ENCODE measurements at regions not wholly inside any gene's neighbourhood (a gene's known extent, or its start where the extent isn't known, plus 50 kb on each side); places are given as distances from the start of the nearest gene placed in this dataset.

GRCh38 chr13:18944501-18945068 lies 237.0 kb downstream of the TUBA3C start:
- no peak for TF ChIP-seq CTCF (IDR thresholded peaks at IDR 0.05)
- no peak overlapping the region for H3K27ac ChIP-seq (ENCODE audit: low read length)
- Mint-ChIP-seq H3K36me3 (no peaks in the 10 kb centered on the region), H3K4me3 (no peak overlapping the region), H3K27ac (no peak overlapping the region), H3K4me1 (no peaks in the 10 kb centered on the region), H3K9me3 (peaks cover 5 to 7% of the 10 kb centered on the region in 2 donors), H3K27me3 (ENCODE audit: low read depth in 2 of 2) (no peaks in the 10 kb centered on the region)
- no peak for ATAC-seq
- no peaks in the 10 kb centered on the region for H3K27me3 ChIP-seq (ENCODE audit: control insufficient read depth, insufficient read depth, low read length)
- no peak overlapping the region for H3K4me3 ChIP-seq (ENCODE audit: low read length)
- intact Hi-C loops (cut with micrococcal nuclease), result no loop called here
- no peaks in the 10 kb centered on the region for H3K36me3 ChIP-seq (ENCODE audit: control insufficient read depth, insufficient read depth, low read length)
- no peak for DNase-seq
- H3K9me3 ChIP-seq (ENCODE audit: control insufficient read depth, insufficient read depth, low read length), result no peaks in the 10 kb centered on the region
- no peaks in the 10 kb centered on the region for H3K4me1 ChIP-seq (ENCODE audit: control insufficient read depth, insufficient read depth, low read length)
- WGBS (ENCODE audit: insufficient coverage), result 87% methylated on average over 29 of the region's 29 CpGs

- no peak overlapping the region for H3K4me3 ChIP-seq (ENCODE audit: low read length)
- H3K4me1 ChIP-seq (ENCODE audit: control insufficient read depth, insufficient read depth, low read length), result no peaks in the 10 kb centered on the region
- H3K36me3 ChIP-seq (ENCODE audit: control insufficient read depth, insufficient read depth, low read length), result no peaks in the 10 kb centered on the region
- intact Hi-C loops (cut with micrococcal nuclease), result no loop called here
- H3K27ac Mint-ChIP-seq, result no peak overlapping the region
- WGBS (ENCODE audit: insufficient coverage), result 86% methylated on average over 47 of the region's 47 CpGs
- ATAC-seq, result no peak
- H3K27me3 ChIP-seq (ENCODE audit: control insufficient read depth, insufficient read depth, low read length), result no peaks in the 10 kb centered on the region
- H3K27me3 Mint-ChIP-seq (ENCODE audit: low read depth in 2 of 2), result no peaks in the 10 kb centered on the region
- H3K36me3 Mint-ChIP-seq, result no peaks in the 10 kb centered on the region
- no peaks in the 10 kb centered on the region for H3K9me3 ChIP-seq (ENCODE audit: control insufficient read depth, insufficient read depth, low read length)
- H3K27ac ChIP-seq (ENCODE audit: low read length), result no peak overlapping the region
- no peaks in the 10 kb centered on the region for H3K4me1 Mint-ChIP-seq
- no peak overlapping the region for H3K4me3 Mint-ChIP-seq
- DNase-seq, result no peak
- TF ChIP-seq CTCF (IDR thresholded peaks at IDR 0.05), result no peak
- peaks cover 7% of the 10 kb centered on the region in 2 donors for H3K9me3 Mint-ChIP-seq
Observed at GRCh38 chr13:18943721-18944391, 237.8 kb downstream of the TUBA3C start.

GRCh38 chr13:18943273-18943672 lies 238.4 kb downstream of the TUBA3C start:
- Mint-ChIP-seq H3K4me1 (no peaks in the 10 kb centered on the region), H3K36me3 (no peaks in the 10 kb centered on the region), H3K4me3 (no peak overlapping the region), H3K9me3 (peaks cover 7% of the 10 kb centered on the region in 2 donors), H3K27ac (no peak overlapping the region), H3K27me3 (ENCODE audit: low read depth in 2 of 2) (no peaks in the 10 kb centered on the region)
- Histone ChIP-seq H3K36me3 (ENCODE audit: control insufficient read depth, insufficient read depth, low read length) (no peaks in the 10 kb centered on the region), H3K4me1 (ENCODE audit: control insufficient read depth, insufficient read depth, low read length) (no peaks in the 10 kb centered on the region), H3K4me3 (ENCODE audit: low read length) (no peak overlapping the region), H3K27ac (ENCODE audit: low read length) (no peak overlapping the region), H3K27me3 (ENCODE audit: control insufficient read depth, insufficient read depth, low read length) (no peaks in the 10 kb centered on the region), H3K9me3 (ENCODE audit: control insufficient read depth, insufficient read depth, low read length) (no peaks in the 10 kb centered on the region)
- ATAC-seq (no peak), DNase-seq (no peak)
- intact Hi-C loops (cut with micrococcal nuclease), result no loop called here
- WGBS (ENCODE audit: insufficient coverage), result 88% methylated on average over 22 of the region's 22 CpGs
- TF ChIP-seq CTCF (IDR thresholded peaks at IDR 0.05), result no peak

GRCh38 chr13:18936104-18936503 lies 245.5 kb downstream of the TUBA3C start:
- no peak for TF ChIP-seq CTCF (IDR thresholded peaks at IDR 0.05)
- H3K27me3 ChIP-seq (ENCODE audit: control insufficient read depth, insufficient read depth, low read length), result no peaks in the 10 kb centered on the region
- H3K4me3 ChIP-seq (ENCODE audit: low read length), result no peak overlapping the region
- no peaks in the 10 kb centered on the region for H3K9me3 ChIP-seq (ENCODE audit: control insufficient read depth, insufficient read depth, low read length)
- 60% methylated on average over 3 of the region's 3 CpGs for WGBS (ENCODE audit: insufficient coverage)
- no peaks in the 10 kb centered on the region for H3K27me3 Mint-ChIP-seq (ENCODE audit: low read depth in 2 of 2)
- H3K4me3 Mint-ChIP-seq, result no peak overlapping the region
- no peaks in the 10 kb centered on the region for H3K4me1 Mint-ChIP-seq
- no peak overlapping the region for H3K27ac Mint-ChIP-seq
- H3K36me3 ChIP-seq (ENCODE audit: control insufficient read depth, insufficient read depth, low read length), result no peaks in the 10 kb centered on the region
- DNase-seq (no peak), ATAC-seq (no peak)
- peaks cover 9 to 11% of the 10 kb centered on the region in 2 donors for H3K9me3 Mint-ChIP-seq
- no peaks in the 10 kb centered on the region for H3K36me3 Mint-ChIP-seq
- intact Hi-C loops (cut with micrococcal nuclease), result no loop called here
- H3K4me1 ChIP-seq (ENCODE audit: control insufficient read depth, insufficient read depth, low read length), result no peaks in the 10 kb centered on the region
- no peak overlapping the region for H3K27ac ChIP-seq (ENCODE audit: low read length)

Data from natural killer cell (primary cell).